ENCODE measurements at regions not wholly inside any gene's neighbourhood (a gene's known extent, or its start where the extent isn't known, plus 50 kb on each side); places are given as distances from the start of the nearest gene placed in this dataset.

DNA sequence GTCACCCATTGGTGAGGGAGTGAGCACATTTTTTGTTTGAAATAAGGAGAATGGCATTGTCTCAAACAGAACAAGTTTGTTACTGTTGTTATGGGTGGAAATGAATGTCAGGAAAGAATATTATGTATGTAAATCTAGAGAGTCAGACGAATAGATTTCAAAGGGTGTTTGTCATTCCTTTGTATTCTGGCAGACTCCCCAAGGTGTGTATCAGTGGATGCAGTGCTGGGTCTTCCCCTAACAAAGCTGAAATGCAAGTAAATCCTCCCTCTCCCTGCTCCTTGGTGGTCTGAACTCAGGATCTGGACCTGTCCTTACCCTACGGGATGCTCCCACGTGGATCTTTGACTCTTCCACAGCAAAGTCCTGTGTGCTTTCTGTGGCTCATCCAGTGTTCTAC, 139.5 kb upstream of the ZNF516 start:
- peaks cover 5% of the 10 kb centered on the region for H3K4me1 ChIP-seq (ENCODE audit: control insufficient read depth, insufficient read depth, low read length)
- H3K9ac ChIP-seq (ENCODE audit: low read length): no peak overlapping the region
- no peaks in the 10 kb centered on the region for H3K36me3 ChIP-seq (ENCODE audit: control insufficient read depth, insufficient read depth, low read length)
- no peaks in the 10 kb centered on the region for H3K9me3 ChIP-seq (ENCODE audit: control insufficient read depth, insufficient read depth, low read depth, low read length)
- H3K4me3 ChIP-seq (ENCODE audit: low read depth, low read length): no peak overlapping the region
- H3K27ac ChIP-seq (ENCODE audit: low read depth, low read length): no peak overlapping the region
- no peaks in the 10 kb centered on the region for H3K27me3 ChIP-seq (ENCODE audit: control insufficient read depth, insufficient read depth, low read length)

DNA sequence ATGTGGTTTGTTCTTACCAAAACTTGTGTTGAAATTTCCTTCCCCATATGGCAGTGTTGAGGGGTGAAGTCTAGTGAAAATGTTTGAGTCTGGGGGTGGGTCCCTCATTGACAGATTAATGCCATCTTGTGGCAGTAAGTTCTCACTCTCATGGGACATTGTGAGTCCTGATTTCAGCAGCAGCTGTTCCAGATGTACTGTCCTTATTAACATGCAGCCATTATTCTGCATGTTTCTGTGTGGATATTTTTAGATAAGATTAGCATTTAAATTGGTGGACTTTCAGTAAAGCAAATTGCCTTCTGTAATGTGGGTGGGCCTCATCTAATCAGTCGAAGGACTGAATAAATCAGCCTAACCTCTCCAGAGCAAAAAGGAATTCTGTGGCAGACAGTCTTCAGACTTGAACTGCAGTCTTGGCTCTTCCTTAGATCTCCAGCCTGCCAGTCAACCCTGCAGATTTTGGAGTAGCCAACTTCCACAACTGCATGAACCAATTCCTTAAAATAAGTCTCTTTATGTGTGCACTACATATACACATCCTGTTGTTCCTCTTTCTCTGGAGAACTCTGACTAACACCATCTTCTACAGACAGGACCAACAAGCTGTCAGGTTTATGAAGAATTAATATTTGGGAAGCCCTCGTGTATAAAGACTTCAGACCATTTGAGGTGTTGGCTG, 138.7 kb upstream of the ZNF516 start:
- Histone ChIP-seq H3K36me3 (ENCODE audit: control insufficient read depth, insufficient read depth, low read length) (no peaks in the 10 kb centered on the region), H3K4me1 (ENCODE audit: control insufficient read depth, insufficient read depth, low read length) (peaks cover 5% of the 10 kb centered on the region), H3K9me3 (ENCODE audit: control insufficient read depth, insufficient read depth, low read depth, low read length) (no peaks in the 10 kb centered on the region), H3K27me3 (ENCODE audit: control insufficient read depth, insufficient read depth, low read length) (no peaks in the 10 kb centered on the region), H3K9ac (ENCODE audit: low read length) (no peak overlapping the region), H3K27ac (ENCODE audit: low read depth, low read length) (no peak overlapping the region), H3K4me3 (ENCODE audit: low read depth, low read length) (no peak overlapping the region)

DNA sequence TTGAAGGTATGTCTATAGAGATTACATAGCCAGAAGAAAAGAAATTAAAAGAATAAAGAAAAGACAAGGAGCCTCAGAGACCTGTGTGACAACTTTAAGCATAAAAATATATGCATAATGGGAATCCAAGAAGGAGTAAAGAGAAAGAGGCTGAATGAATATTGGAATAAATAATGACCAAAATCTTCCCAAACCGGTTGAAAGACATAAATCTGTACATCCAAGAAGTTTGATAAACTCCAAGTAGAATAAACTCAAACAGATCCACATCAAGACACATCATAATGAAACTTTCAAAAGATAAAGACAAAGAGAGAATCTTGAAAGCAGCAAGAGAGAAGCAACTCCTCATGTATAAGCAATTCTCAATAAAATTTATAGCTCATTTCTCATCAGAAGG, 132.4 kb upstream of the ZNF516 start:
- H3K27me3 ChIP-seq (ENCODE audit: control insufficient read depth, insufficient read depth, low read length): no peaks in the 10 kb centered on the region
- H3K4me1 ChIP-seq (ENCODE audit: control insufficient read depth, insufficient read depth, low read length): peaks cover 4% of the 10 kb centered on the region
- H3K36me3 ChIP-seq (ENCODE audit: control insufficient read depth, insufficient read depth, low read length): no peaks in the 10 kb centered on the region
- no peak overlapping the region for H3K4me3 ChIP-seq (ENCODE audit: low read depth, low read length)
- H3K9ac ChIP-seq (ENCODE audit: low read length): no peak overlapping the region
- no peak overlapping the region for H3K27ac ChIP-seq (ENCODE audit: low read depth, low read length)
- H3K9me3 ChIP-seq (ENCODE audit: control insufficient read depth, insufficient read depth, low read depth, low read length): peaks cover 5% of the 10 kb centered on the region; the same call in 1 of the 2 replicates

DNA sequence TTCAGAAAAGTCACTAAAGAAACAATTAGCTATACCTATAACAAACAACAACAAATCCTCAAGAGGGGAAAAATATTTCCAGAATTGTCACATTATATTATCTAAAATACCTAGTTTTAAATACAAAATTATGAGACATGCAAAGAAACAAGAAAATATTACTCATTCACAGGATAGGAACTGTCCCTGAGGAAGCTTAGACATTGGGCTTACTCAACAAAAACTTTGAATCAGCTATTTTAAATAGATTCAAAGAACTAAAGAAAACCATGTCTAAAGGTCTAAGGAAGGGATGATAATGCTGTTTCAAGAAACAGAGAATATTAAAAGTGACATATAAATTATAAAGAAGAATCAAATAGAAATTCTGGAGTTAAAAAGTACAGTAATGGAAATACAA, 131.9 kb upstream of the ZNF516 start:
- H3K4me1 ChIP-seq (ENCODE audit: control insufficient read depth, insufficient read depth, low read length): peaks cover 8% of the 10 kb centered on the region

DNA sequence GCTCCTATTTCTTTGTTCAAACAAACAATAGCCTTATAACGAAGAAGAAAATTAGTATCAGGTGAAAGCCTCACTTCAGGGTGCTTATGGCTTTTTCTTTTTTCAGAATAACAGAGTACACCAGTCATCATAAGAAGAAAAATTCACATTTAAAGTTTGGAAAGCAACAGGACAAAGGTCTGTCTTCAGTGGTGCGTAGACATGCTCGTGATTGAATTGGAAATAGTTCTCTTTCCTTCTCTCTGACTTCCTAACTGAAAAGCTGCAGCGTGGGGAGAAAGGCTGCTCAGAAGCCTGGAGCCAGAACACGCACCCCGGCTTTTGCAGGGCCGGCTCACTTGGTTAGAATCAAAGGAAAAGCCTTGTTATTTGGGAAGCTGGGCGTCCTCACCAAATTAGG, 127.6 kb upstream of the ZNF516 start:
- Histone ChIP-seq H3K9me3 (ENCODE audit: control insufficient read depth, insufficient read depth, low read depth, low read length) (peaks cover 5% of the 10 kb centered on the region; the same call in 1 of the 2 replicates), H3K36me3 (ENCODE audit: control insufficient read depth, insufficient read depth, low read length) (no peaks in the 10 kb centered on the region), H3K4me3 (ENCODE audit: low read depth, low read length) (no peak overlapping the region), H3K9ac (ENCODE audit: low read length) (no peak overlapping the region), H3K27me3 (ENCODE audit: control insufficient read depth, insufficient read depth, low read length) (peaks cover 6% of the 10 kb centered on the region; the same call in 1 of the 2 replicates), H3K4me1 (ENCODE audit: control insufficient read depth, insufficient read depth, low read length) (peaks cover 38% of the 10 kb centered on the region), H3K27ac (ENCODE audit: low read depth, low read length) (no peak overlapping the region)

More for the DNA sequence above, 131.9 kb upstream of the ZNF516 start:
- Histone ChIP-seq H3K4me3 (ENCODE audit: low read depth, low read length) (no peak overlapping the region), H3K36me3 (ENCODE audit: control insufficient read depth, insufficient read depth, low read length) (no peaks in the 10 kb centered on the region), H3K9me3 (ENCODE audit: control insufficient read depth, insufficient read depth, low read depth, low read length) (peaks cover 5% of the 10 kb centered on the region; the same call in 1 of the 2 replicates), H3K27ac (ENCODE audit: low read depth, low read length) (no peak overlapping the region), H3K27me3 (ENCODE audit: control insufficient read depth, insufficient read depth, low read length) (no peaks in the 10 kb centered on the region; the same call in 1 of the 2 replicates), H3K9ac (ENCODE audit: low read length) (no peak overlapping the region)

DNA sequence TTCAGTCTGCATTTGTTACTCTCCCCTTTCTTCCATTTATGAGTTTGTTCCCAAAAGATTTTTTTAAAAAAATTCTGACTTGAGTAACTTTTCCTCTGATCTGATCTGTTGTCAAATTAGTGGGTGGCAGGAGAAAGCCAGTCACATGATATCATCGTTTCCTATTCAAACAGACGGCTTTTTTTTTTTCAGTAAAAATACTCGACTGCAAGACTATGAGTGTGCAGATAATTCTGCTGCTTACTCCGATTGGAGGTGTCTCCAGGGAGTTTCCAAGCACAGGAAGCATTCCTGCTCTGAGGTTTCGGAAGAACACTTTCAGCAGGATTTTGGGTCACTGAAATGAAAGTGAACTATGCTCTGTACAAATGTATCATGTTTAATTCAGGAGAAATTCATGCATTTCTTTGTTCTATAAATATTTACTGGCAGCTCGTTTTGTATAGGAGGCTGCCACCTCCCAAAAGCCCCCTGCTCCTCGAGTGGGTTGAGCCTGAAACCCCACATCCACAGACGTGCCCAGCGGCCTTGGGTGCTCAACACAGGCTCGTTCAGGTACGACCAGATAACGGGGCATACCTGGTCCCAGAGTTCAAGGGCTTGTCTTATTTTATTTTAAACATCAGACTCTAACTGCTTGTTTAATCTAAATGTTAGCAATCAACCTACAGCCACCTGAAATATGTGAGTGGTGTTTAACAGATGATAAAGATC, 126.9 kb upstream of the ZNF516 start:
- peak overlapping the region; percentile 42 for H3K4me3 ChIP-seq (ENCODE audit: low read depth, low read length)

DNA sequence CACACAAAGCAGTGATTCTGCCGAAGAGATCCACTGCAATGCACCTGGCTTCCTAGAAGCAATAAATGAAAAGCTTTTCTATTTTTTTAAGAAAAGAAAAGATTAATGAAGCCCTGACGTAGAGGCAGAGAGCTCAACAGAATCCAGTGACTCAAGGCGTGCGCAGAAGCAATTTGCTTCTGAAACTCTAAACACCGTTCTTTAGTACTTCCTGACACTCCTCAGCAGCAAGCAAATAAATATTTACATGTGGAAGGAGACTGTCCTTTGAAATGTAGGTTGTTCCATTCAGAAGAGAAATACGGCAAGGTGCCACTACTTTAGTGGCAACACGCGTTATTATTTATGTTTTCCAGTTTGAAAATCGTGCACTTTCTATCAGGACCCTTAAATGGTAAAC, 126.2 kb upstream of the ZNF516 start:
- Histone ChIP-seq H3K36me3 (ENCODE audit: control insufficient read depth, insufficient read depth, low read length) (no peaks in the 10 kb centered on the region), H3K4me3 (ENCODE audit: low read depth, low read length) (peak overlapping the region; percentile 42), H3K9ac (ENCODE audit: low read length) (no peak overlapping the region), H3K9me3 (ENCODE audit: control insufficient read depth, insufficient read depth, low read depth, low read length) (no peaks in the 10 kb centered on the region), H3K27me3 (ENCODE audit: control insufficient read depth, insufficient read depth, low read length) (peaks cover 6% of the 10 kb centered on the region; the same call in 1 of the 2 replicates), H3K4me1 (ENCODE audit: control insufficient read depth, insufficient read depth, low read length) (peaks cover 38% of the 10 kb centered on the region), H3K27ac (ENCODE audit: low read depth, low read length) (no peak overlapping the region)

More for the DNA sequence above, 126.9 kb upstream of the ZNF516 start:
- Histone ChIP-seq H3K27ac (ENCODE audit: low read depth, low read length) (no peak overlapping the region), H3K9me3 (ENCODE audit: control insufficient read depth, insufficient read depth, low read depth, low read length) (peaks cover 3% of the 10 kb centered on the region; the same call in 1 of the 2 replicates), H3K27me3 (ENCODE audit: control insufficient read depth, insufficient read depth, low read length) (peaks cover 6% of the 10 kb centered on the region; the same call in 1 of the 2 replicates), H3K4me1 (ENCODE audit: control insufficient read depth, insufficient read depth, low read length) (peaks cover 38% of the 10 kb centered on the region), H3K9ac (ENCODE audit: low read length) (no peak overlapping the region), H3K36me3 (ENCODE audit: control insufficient read depth, insufficient read depth, low read length) (no peaks in the 10 kb centered on the region)

DNA sequence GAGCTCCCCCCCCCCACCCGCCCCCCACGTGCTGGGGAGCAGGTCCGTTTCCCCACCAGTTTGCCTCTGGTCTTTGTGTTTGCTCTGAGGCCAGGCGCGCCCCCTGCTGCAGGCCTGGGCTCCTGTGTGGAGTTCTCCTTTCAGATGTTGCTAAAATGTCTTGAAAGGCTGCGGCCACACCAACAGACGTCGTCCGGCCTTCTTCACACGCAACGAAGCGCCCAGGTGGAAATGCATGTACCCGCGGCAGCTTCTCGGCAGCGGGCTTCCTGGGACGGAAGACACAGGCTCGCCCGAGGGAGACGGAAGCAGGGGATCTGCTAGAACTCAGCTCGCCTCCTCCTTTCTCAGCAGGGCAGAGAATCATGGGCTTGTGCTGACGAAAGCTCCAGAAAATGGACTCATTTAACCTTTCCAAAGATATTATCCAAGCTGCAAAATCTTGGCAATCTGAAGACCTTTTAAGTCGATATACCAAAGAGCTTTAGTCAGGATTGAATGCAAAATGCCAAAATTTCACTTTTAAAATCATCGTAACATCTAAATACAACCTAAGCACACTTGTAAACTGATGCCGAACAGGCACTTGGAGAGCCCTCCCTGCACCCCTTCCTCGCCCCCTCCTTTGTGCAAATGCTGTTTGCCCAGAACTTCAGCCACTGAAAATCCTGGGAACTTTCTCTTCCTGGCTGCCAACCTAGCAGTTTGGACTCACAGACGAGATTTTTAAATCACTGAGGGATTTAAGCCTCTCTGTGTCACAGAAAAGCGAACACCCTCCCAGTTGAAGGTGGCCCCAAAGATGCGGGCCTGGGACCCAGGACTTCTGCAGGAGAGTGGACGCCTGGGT, 125.5 kb upstream of the ZNF516 start:
- Histone ChIP-seq H3K36me3 (ENCODE audit: control insufficient read depth, insufficient read depth, low read length) (no peaks in the 10 kb centered on the region), H3K27ac (ENCODE audit: low read depth, low read length) (no peak overlapping the region), H3K27me3 (ENCODE audit: control insufficient read depth, insufficient read depth, low read length) (peaks cover 6% of the 10 kb centered on the region; the same call in 1 of the 2 replicates), H3K4me3 (ENCODE audit: low read depth, low read length) (peak overlapping the region; percentile 42), H3K9me3 (ENCODE audit: control insufficient read depth, insufficient read depth, low read depth, low read length) (no peaks in the 10 kb centered on the region), H3K4me1 (ENCODE audit: control insufficient read depth, insufficient read depth, low read length) (peaks cover 41% of the 10 kb centered on the region), H3K9ac (ENCODE audit: low read length) (peak overlapping the region; percentile 28)

DNA sequence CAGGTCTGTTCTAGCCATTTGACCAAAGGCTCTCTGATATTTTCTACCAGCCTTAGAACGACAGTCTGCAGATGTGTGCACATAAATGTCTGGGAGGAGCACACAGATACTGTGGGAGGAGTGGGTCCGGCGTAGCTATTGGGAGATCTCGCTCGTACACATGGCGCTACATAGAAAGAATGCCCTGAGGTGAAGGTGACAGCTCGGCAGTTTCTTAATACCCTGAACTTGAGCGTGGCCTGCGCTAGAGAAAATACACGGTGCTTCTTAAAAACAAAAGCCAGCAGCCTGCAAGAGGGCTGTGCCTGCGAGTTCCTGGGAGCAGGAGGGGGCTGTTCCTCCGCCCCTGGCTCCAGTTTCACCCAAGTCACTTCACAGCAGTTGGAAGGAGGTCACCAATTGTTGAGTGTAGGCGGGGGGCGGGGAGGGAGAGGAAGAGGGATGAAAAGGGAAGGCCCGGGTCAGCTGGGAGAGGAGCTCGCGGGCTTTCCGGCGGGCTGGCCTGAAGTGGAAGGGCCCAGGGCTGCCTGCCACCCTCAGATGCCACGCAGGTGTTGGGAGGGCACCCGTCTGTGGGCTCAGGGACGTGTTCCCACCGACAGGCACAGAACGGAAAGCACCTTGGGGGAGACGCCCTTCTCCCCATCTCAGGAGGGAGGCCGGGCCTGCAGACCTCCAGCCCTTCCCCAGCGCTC, 124.7 kb upstream of the ZNF516 start:
- peak overlapping the region; percentile 42 for H3K4me3 ChIP-seq (ENCODE audit: low read depth, low read length)

DNA sequence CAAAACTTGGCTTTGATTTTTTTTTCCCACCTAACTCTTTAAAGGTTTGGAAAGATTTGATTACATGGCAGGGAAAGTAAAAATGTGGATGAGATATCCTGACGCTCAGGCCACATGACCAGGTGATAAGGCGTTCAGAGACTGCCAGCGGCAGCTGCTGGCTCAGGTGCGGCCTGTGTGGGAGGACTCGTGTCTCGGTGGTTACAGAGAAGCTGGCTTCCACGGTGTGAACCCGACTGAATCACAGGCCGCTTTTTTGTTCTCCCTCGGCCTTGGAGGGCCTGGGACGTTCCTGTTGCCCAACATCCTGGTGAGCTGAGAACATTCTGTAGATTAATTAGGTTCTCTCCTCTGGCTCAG, 124.2 kb upstream of the ZNF516 start:
- H3K36me3 ChIP-seq (ENCODE audit: control insufficient read depth, insufficient read depth, low read length): no peaks in the 10 kb centered on the region
- peak overlapping the region; percentile 12; the same call in 1 of the 2 replicates for H3K27ac ChIP-seq (ENCODE audit: low read depth, low read length)
- peaks cover 6% of the 10 kb centered on the region; the same call in 1 of the 2 replicates for H3K27me3 ChIP-seq (ENCODE audit: control insufficient read depth, insufficient read depth, low read length)
- H3K4me1 ChIP-seq (ENCODE audit: control insufficient read depth, insufficient read depth, low read length): peaks cover 43% of the 10 kb centered on the region
- H3K9me3 ChIP-seq (ENCODE audit: control insufficient read depth, insufficient read depth, low read depth, low read length): no peaks in the 10 kb centered on the region
- peak overlapping the region; percentile 69 for H3K9ac ChIP-seq (ENCODE audit: low read length)
- peak overlapping the region; percentile 42; the same call in 1 of the 2 replicates for H3K4me3 ChIP-seq (ENCODE audit: low read depth, low read length)

More for the DNA sequence above, 124.7 kb upstream of the ZNF516 start:
- Histone ChIP-seq H3K9me3 (ENCODE audit: control insufficient read depth, insufficient read depth, low read depth, low read length) (no peaks in the 10 kb centered on the region), H3K36me3 (ENCODE audit: control insufficient read depth, insufficient read depth, low read length) (no peaks in the 10 kb centered on the region), H3K4me1 (ENCODE audit: control insufficient read depth, insufficient read depth, low read length) (peaks cover 43% of the 10 kb centered on the region), H3K9ac (ENCODE audit: low read length) (peak overlapping the region; percentile 69), H3K27me3 (ENCODE audit: control insufficient read depth, insufficient read depth, low read length) (peaks cover 6% of the 10 kb centered on the region; the same call in 1 of the 2 replicates), H3K27ac (ENCODE audit: low read depth, low read length) (peak overlapping the region; percentile 12; the same call in 1 of the 2 replicates)
